Cardiac muscle cell (in vitro differentiated cells and primary cell): ENCODE measurements at regions not wholly inside any gene's neighbourhood (a gene's known extent, or its start where the extent isn't known, plus 50 kb on each side); places are given as distances from the start of the nearest gene placed in this dataset.

Source experiments
- DNase-seq, 2 donors: peaks; one replicate each; pipeline versions ENCODE4 v3.0.0 to v3.0.0-alpha.2; 2010 to 2017; ENCODE audit warnings: low read depth in 1 of 2, low spot score in 1 of 2
- H3K27ac ChIP-seq: fragments of 200-600 bp; sonication (generic); 2 replicates; pipeline ENCODE4 v1.5.1; 2016
- H3K27me3 ChIP-seq: fragments of 200-600 bp; sonication (generic); 2 replicates; pipeline ENCODE4 v1.6.0; 2016; ENCODE audit warnings: control low read depth
- H3K36me3 ChIP-seq: fragments of 200-600 bp; sonication (generic); 2 replicates; pipeline ENCODE4 v1.5.1; 2016; ENCODE audit warnings: control low read depth
- H3K4me1 ChIP-seq: fragments of 200-600 bp; sonication (generic); 2 replicates; pipeline ENCODE4 v1.8.1; 2017; ENCODE audit warnings: low read depth, mild to moderate bottlenecking, mixed run types
- H3K4me3 ChIP-seq: fragments of 200-600 bp; sonication (generic); 2 replicates; pipeline ENCODE4 v1.5.1; 2016; ENCODE audit warnings: mild to moderate bottlenecking
- H3K9me3 ChIP-seq: fragments of 200-600 bp; sonication (generic); 2 replicates; pipeline ENCODE4 v1.5.1; 2017; ENCODE audit warnings: low read depth, mild to moderate bottlenecking, control low read depth
- CTCF ChIP-seq: IDR thresholded peaks from 2 replicates; pipeline ENCODE4 v1.5.1; 2012; ENCODE audit warnings: low read depth, mild to moderate bottlenecking, low read length

GRCh38 chr14:54226558-54226957 is 170.2 kb upstream of the CDKN3 start:
- Histone ChIP-seq H3K27me3 (no peaks in the 10 kb centered on the region), H3K9me3 (no peaks in the 10 kb centered on the region), H3K36me3 (no peaks in the 10 kb centered on the region), H3K4me3 (no peak overlapping the region), H3K4me1 (peaks cover 29% of the 10 kb centered on the region), H3K27ac (no peak overlapping the region)
- no peak for TF ChIP-seq CTCF
- DNase-seq, result no peak

- H3K27me3 ChIP-seq, result no peaks in the 10 kb centered on the region
- H3K27ac ChIP-seq, result no peak overlapping the region
- TF ChIP-seq CTCF, result no peak
- H3K4me1 ChIP-seq, result peaks cover 29% of the 10 kb centered on the region
- no peaks in the 10 kb centered on the region for H3K9me3 ChIP-seq
- DNase-seq, result peak in 1 of 2 donors; percentile 52
- H3K4me3 ChIP-seq, result no peak overlapping the region
- H3K36me3 ChIP-seq, result no peaks in the 10 kb centered on the region
These were observed 167.7 kb upstream of the CDKN3 start for GRCh38 chr14:54229136-54229535.

- H3K27ac ChIP-seq, result no peak overlapping the region
- DNase-seq, result no peak
- H3K4me3 ChIP-seq, result no peak overlapping the region
- no peaks in the 10 kb centered on the region for H3K36me3 ChIP-seq
- no peaks in the 10 kb centered on the region for H3K27me3 ChIP-seq
- no peaks in the 10 kb centered on the region for H3K9me3 ChIP-seq
- H3K4me1 ChIP-seq, result peaks cover 20% of the 10 kb centered on the region
- no peak for TF ChIP-seq CTCF
These were observed 166.2 kb upstream of the CDKN3 start for GRCh38 chr14:54230645-54231044.

GRCh38 chr14:54232735-54233134 is 164.1 kb upstream of the CDKN3 start:
- Histone ChIP-seq H3K27ac (no peak overlapping the region), H3K9me3 (no peaks in the 10 kb centered on the region), H3K27me3 (no peaks in the 10 kb centered on the region), H3K4me3 (no peak overlapping the region), H3K36me3 (no peaks in the 10 kb centered on the region), H3K4me1 (peaks cover 13% of the 10 kb centered on the region)
- TF ChIP-seq CTCF, result no peak
- no peak for DNase-seq

GRCh38 chr14:54241517-54241916 is 155.3 kb upstream of the CDKN3 start:
- no peak overlapping the region for H3K27ac ChIP-seq
- no peak for TF ChIP-seq CTCF
- H3K4me3 ChIP-seq, result no peak overlapping the region
- H3K36me3 ChIP-seq, result no peaks in the 10 kb centered on the region
- no peaks in the 10 kb centered on the region for H3K4me1 ChIP-seq
- no peaks in the 10 kb centered on the region for H3K9me3 ChIP-seq
- H3K27me3 ChIP-seq, result no peaks in the 10 kb centered on the region
- DNase-seq, result no peak

- no peak overlapping the region for H3K4me3 ChIP-seq
- H3K27me3 ChIP-seq, result no peaks in the 10 kb centered on the region
- H3K4me1 ChIP-seq, result no peaks in the 10 kb centered on the region
- no peak overlapping the region for H3K27ac ChIP-seq
- DNase-seq, result no peak
- no peaks in the 10 kb centered on the region for H3K36me3 ChIP-seq
- no peaks in the 10 kb centered on the region for H3K9me3 ChIP-seq
- TF ChIP-seq CTCF, result no peak
These were observed 145.5 kb upstream of the CDKN3 start for GRCh38 chr14:54251356-54251755.
